HepG2 (cell line): ENCODE measurements at regions not wholly inside any gene's neighbourhood (a gene's known extent, or its start where the extent isn't known, plus 50 kb on each side); places are given as distances from the start of the nearest gene placed in this dataset.

Source experiments
- ATAC-seq: fragments of 200-7000 bp; cut with Tn5 transposase; 3 replicates; pipeline ENCODE4 v1.9.1; 2020; ENCODE audit warnings: mild to moderate bottlenecking, moderate library complexity
- BruUV-seq: library from RNA; stranded (reverse); fragments of 400-500 nt; replicated peaks from 2 replicates; lab custom pipeline; 2021; lab: Mats Ljungman, UMichigan
- CTCF ChIA-PET: fragments of 300-600 bp; formaldehyde crosslinking; extraction: SDS; loops from one replicate; lab custom pipeline; 2021; ENCODE audit warnings: low total read pairs, inconsistent platforms, low intra/inter-chr PET ratio; lab: Yijun Ruan, JAX
- POLR2A ChIA-PET: fragments of 350-600 bp; sonication (Branson Sonifier 250); formaldehyde crosslinking; loops from one replicate; lab custom pipeline; 2020; ENCODE audit warnings: antibody characterized with exemption, inconsistent platforms; lab: Yijun Ruan, JAX
- DNase-seq: peaks from one replicate; pipeline ENCODE4 v3.0.0-alpha.2; 2015; ENCODE audit warnings: low spot score
- FAIRE-seq: peaks from 3 replicates; lab custom pipeline; 2011; peaks lifted over from hg19 to GRCh38; lab: Jason Lieb, UNC
- H2AFZ ChIP-seq: one replicate; pipeline ENCODE4 v1.6.1; 2011; ENCODE audit warnings: low read length, inconsistent platforms
- H3K27ac ChIP-seq: fragments of 300-600 bp; 3 replicates; pipeline ENCODE4 v1.8.0; 2011; ENCODE audit warnings: mixed run types, mild to moderate bottlenecking, mixed read lengths, low read length, inconsistent platforms; ENCODE audit not compliant: insufficient read depth; ENCODE audit errors: extremely low read length
- H3K27me3 ChIP-seq, 2 experiments: fragments of 200-600 bp in 1 of 2; 2 replicates in 1 of 2; 3 replicates in 1 of 2; pipeline versions ENCODE4 v1.6.0 to v1.8.0; 2011; ENCODE audit warnings: low read length in 2 of 2, mild to moderate bottlenecking in 2 of 2, moderate library complexity in 2 of 2, inconsistent platforms in 1 of 2; ENCODE audit not compliant: insufficient read depth in 2 of 2, control insufficient read depth in 1 of 2
- H3K36me3 ChIP-seq, 2 experiments: fragments of 200-600 bp in 1 of 2; replicated peaks in 1 of 2; 2 replicates in 1 of 2; 3 replicates in 1 of 2; pipeline versions ENCODE4 v1.5.1 to v1.8.0; 2011; ENCODE audit warnings: low read length in 2 of 2, inconsistent platforms in 1 of 2; ENCODE audit not compliant: insufficient read depth in 2 of 2, control insufficient read depth in 1 of 2
- H3K4me1 ChIP-seq: 2 replicates; pipeline ENCODE4 v1.5.1; 2012; ENCODE audit warnings: low read length, inconsistent platforms; ENCODE audit not compliant: insufficient read depth
- H3K4me2 ChIP-seq: 2 replicates; pipeline ENCODE4 v1.6.0; 2011; ENCODE audit warnings: low read depth, low read length, inconsistent platforms
- H3K4me3 ChIP-seq, 3 experiments: fragments of 200-600 bp in 1 of 3; sonication (generic), shearing (Covaris generic) in 1 of 3; replicated peaks in 1 of 3; 2 replicates each; pipeline ENCODE4 v1.5.1; 2011 to 2016; ENCODE audit warnings: low read length in 3 of 3, inconsistent platforms in 2 of 3, low read depth in 2 of 3, mild to moderate bottlenecking in 2 of 3, control low read depth in 1 of 3, mixed read lengths in 1 of 3; ENCODE audit not compliant: insufficient read depth in 1 of 3
- H3K79me2 ChIP-seq: one replicate; pipeline ENCODE4 v1.6.1; 2011; ENCODE audit warnings: low read length, inconsistent platforms; ENCODE audit not compliant: insufficient read depth
- H3K9ac ChIP-seq: 2 replicates; pipeline ENCODE4 v1.6.0; 2011; ENCODE audit warnings: mild to moderate bottlenecking, low read depth, low read length, inconsistent platforms; ENCODE audit not compliant: insufficient read depth
- H3K9me3 ChIP-seq: 2 replicates; pipeline ENCODE4 v1.5.1; 2012; ENCODE audit warnings: mild to moderate bottlenecking, low read length
- H4K20me1 ChIP-seq: 2 replicates; pipeline ENCODE4 v1.6.0; 2011; ENCODE audit warnings: inconsistent platforms, mild to moderate bottlenecking, low read length, moderate library complexity; ENCODE audit not compliant: insufficient read depth
- ATF7 ChIP-seq, 2 experiments: fragments of 450-650 bp in 1 of 2; sonication (generic) in 1 of 2; formaldehyde crosslinking in 1 of 2; IDR thresholded peaks; 2 replicates each; pipeline versions ENCODE4 v1.4.0 to v1.6.1; 2016 to 2020; ENCODE audit warnings: antibody characterized with exemption in 1 of 2, mild to moderate bottlenecking in 1 of 2, missing genetic modification reagents in 1 of 2
- BRD4 ChIP-seq: sonication (generic); formaldehyde crosslinking; IDR thresholded peaks from 2 replicates; pipeline ENCODE4 v1.4.0; 2020; ENCODE audit warnings: missing genetic modification reagents
- CREB1 ChIP-seq, 2 experiments: fragments of 450-650 bp in 1 of 2; IDR thresholded peaks; 2 replicates each; pipeline ENCODE4 v1.6.1; 2016 to 2017; ENCODE audit warnings: control low read depth in 1 of 2, mild to moderate bottlenecking in 1 of 2, missing compliant biosample characterization in 1 of 2, missing genetic modification characterization in 1 of 2
- GZF1 ChIP-seq: sonication (generic); formaldehyde crosslinking; IDR thresholded peaks from 2 replicates; pipeline ENCODE4 v1.5.1; 2020; ENCODE audit warnings: mild to moderate bottlenecking, missing genetic modification reagents
- HOXA9 ChIP-seq: sonication (generic); formaldehyde crosslinking; IDR thresholded peaks from 2 replicates; pipeline ENCODE4 v1.8.1; 2022; ENCODE audit warnings: missing genetic modification reagents, mild to moderate bottlenecking, moderate library complexity, borderline replicate concordance
- NFATC3 ChIP-seq: sonication (generic); formaldehyde crosslinking; IDR thresholded peaks from 2 replicates; pipeline ENCODE4 v1.5.1; 2020; ENCODE audit warnings: mild to moderate bottlenecking, missing genetic modification reagents
- PTBP1 ChIP-seq: fragments of 200-400 bp; formaldehyde crosslinking; IDR thresholded peaks from 2 replicates; pipeline ENCODE4 v1.6.1; 2018; ENCODE audit warnings: low read length, low read depth; ENCODE audit not compliant: poor library complexity, severe bottlenecking
- RFX5 ChIP-seq: IDR thresholded peaks from 2 replicates; pipeline ENCODE4 v1.6.1; 2011; ENCODE audit warnings: low read depth, low read length, improper control_type of control experiment
- ZFP36 ChIP-seq: fragments of 150-350 bp; IDR thresholded peaks from 2 replicates; pipeline ENCODE4 v1.6.1; 2018; ENCODE audit warnings: borderline replicate concordance, low read length, low read depth; ENCODE audit not compliant: partially characterized antibody
- ZKSCAN8 ChIP-seq: IDR thresholded peaks from 2 replicates; pipeline ENCODE4 v1.6.1; 2016; ENCODE audit warnings: borderline replicate concordance, missing genetic modification reagents, missing compliant biosample characterization
- ZMYM2 ChIP-seq: sonication (generic); formaldehyde crosslinking; IDR thresholded peaks from 2 replicates; pipeline ENCODE4 v1.8.0; 2022; ENCODE audit warnings: mild to moderate bottlenecking, missing genetic modification reagents
- ZNF207 ChIP-seq: fragments of 450-650 bp; IDR thresholded peaks from 2 replicates; pipeline ENCODE4 v1.6.1; 2016; ENCODE audit warnings: antibody characterized with exemption, borderline replicate concordance
- ZNF234 ChIP-seq: sonication (generic); formaldehyde crosslinking; conservative IDR thresholded peaks from 2 replicates; pipeline ENCODE4 v1.5.1; 2020; ENCODE audit warnings: mild to moderate bottlenecking, missing genetic modification reagents
- WGBS: methylation state at CpG from one replicate; pipeline ENCODE4 v1.1.6; 2017; ENCODE audit warnings: low lambda C conversion rate; 5-methylcytosine and 5-hydroxymethylcytosine counted together
- in situ Hi-C: cut with HindIII; loops from 2 replicates; pipeline ENCODE4 v1.10.0; 2017; ENCODE audit warnings: low pct_unique_long_range_greater_than_20kb; ENCODE audit not compliant: extremely low pct_ligation_motif_present
- intact Hi-C: fragments of 100-400 bp; cut with micrococcal nuclease; formaldehyde crosslinking; loops from one replicate; pipeline ENCODE4 v1.10.0; 2022; ENCODE audit not compliant: unreplicated experiment
- TF ChIP-seq, protein P1 (sequence below): sonication (generic); formaldehyde crosslinking; IDR thresholded peaks from 2 replicates; pipeline ENCODE4 v1.5.0; 2020; ENCODE audit warnings: mild to moderate bottlenecking, missing genetic modification reagents

DNA sequence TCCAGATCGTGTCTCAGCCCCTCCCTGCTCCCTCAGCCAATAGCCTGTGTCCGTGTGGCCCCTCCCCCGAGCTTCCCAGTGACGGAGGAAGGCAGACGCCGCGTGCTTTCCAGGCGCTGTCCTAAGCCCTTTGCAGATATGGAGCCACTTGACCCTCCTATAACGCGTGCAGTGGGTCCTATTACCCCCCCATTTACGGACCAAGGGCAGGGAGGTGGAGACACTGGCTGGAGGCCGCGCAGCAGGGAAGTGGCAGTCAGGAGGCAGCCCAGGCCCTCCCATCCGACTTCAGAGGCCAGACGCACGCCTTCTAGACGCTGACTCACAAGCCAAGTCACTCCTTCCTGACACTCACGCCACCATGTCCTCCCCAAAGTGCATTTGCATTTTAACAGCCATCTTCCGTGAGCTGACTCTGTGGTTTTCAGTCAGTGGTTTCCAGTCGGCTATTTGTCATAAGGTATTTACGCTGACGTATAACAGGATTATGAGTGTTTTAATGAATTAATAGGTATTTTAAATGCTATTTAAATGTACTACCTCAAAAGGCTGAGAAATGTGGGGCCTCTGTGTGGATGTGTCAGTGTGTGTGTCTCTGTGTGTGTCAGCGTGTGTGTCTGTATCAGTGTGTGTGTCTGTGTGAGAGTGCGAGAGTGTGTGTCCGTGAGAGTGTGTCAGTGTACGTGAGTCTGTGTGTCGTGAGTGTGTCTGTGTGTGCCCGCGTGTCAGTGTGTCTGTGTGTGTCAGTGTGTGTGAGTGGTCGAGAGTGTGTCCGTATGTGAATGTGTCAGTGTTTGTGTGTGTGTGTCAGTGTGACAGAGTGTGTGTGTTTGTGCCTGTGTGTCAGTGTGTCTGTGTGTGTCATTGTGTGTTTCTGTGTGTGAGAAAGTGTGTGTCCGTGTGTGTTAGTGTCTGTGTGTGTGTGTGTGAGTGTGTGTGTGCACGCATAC is 92.0 kb upstream of the INSIG1 start:
- H3K27ac ChIP-seq = no peak overlapping the region
- H3K36me3 ChIP-seq = no peaks in the 10 kb centered on the region
- no peaks in the 10 kb centered on the region for H3K4me1 ChIP-seq
- H3K79me2 ChIP-seq = no peaks in the 10 kb centered on the region
- no peaks in the 10 kb centered on the region for H4K20me1 ChIP-seq
- in situ Hi-C loops (no loop called here), intact Hi-C loops (loop anchor here (2.0 kb wide), 1 partner anchor 55 kb away; no protein-coding TSS in a partner anchor)
- H3K4me2 ChIP-seq = no peak overlapping the region
- no peak overlapping the region for H2AFZ ChIP-seq
- H3K9me3 ChIP-seq = no peaks in the 10 kb centered on the region
- ChIA-PET CTCF (no interaction called here), POLR2A (no interaction called here)
- DNase-seq = no peak
- peaks cover 0 to 23% of the 10 kb centered on the region in 2 experiments; a peak in 3 of 5 replicates for H3K27me3 ChIP-seq
- H3K9ac ChIP-seq = no peak overlapping the region
- no peak for TF ChIP-seq ZMYM2 (CRISPR knock-in tag)
- 0 out of 2 replicates have a peak, but pooled peaks have one; percentile 32 for TF ChIP-seq ZNF207
- TF ChIP-seq GZF1 = no peak
- no peak overlapping the region for H3K4me3 ChIP-seq
- BruUV-seq = no TSS peak
- no peak for ATAC-seq
- no peak for FAIRE-seq
- 65% methylated on average over 33 of the region's 33 CpGs for WGBS

DNA sequence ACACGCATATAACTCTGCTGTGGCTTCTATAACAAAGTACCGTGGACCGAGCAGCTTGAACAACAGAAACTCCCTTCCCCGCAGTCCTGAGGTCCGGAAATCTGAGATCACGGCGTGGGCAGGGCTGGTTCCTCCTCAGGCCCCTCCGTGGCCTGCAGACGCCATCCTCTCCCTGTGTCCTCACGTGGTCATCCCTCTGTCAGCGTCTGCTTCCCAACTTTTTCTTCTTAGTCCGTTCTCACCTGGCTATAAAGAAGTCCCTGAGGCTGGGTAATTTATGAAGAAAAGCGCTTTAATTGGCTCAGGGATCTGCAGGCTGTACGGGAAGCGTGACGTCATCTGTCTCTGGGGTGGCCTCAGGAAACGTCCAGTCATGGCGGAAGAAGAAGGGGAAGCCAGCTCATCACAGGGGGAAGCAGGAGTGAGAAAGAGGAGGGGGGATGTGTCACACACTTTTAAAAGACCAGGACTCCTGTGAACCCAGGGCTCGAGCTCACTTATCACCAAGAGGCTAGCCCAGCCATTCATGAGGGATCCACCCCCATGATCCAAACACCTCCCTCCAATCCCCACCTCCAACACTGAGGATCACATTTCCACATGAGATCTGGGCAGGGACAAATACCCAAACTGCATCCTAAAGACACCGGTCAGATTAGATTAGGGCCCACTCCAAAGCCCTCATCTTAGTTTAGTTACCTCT is 91.2 kb upstream of the INSIG1 start:
- H3K27ac ChIP-seq = no peak overlapping the region
- H3K27me3 ChIP-seq = peaks cover 0 to 20% of the 10 kb centered on the region in 2 experiments; a peak in 3 of 5 replicates
- no peak for ATAC-seq
- in situ Hi-C loops = no loop called here
- POLR2A ChIA-PET = no interaction called here
- H3K9me3 ChIP-seq = no peaks in the 10 kb centered on the region
- no peaks in the 10 kb centered on the region for H4K20me1 ChIP-seq
- no peak overlapping the region for H3K9ac ChIP-seq
- no peak overlapping the region for H3K4me3 ChIP-seq
- H3K4me1 ChIP-seq = no peaks in the 10 kb centered on the region
- FAIRE-seq = no peak
- H3K4me2 ChIP-seq = no peak overlapping the region
- CTCF ChIA-PET = no interaction called here
- no peak overlapping the region for H2AFZ ChIP-seq
- no peaks in the 10 kb centered on the region for H3K79me2 ChIP-seq
- H3K36me3 ChIP-seq = no peaks in the 10 kb centered on the region
- intact Hi-C loops = no loop called here
- 41% methylated on average over 20 of the region's 20 CpGs for WGBS
- BruUV-seq = no TSS peak
- DNase-seq = no peak
- TF ChIP-seq BRD4 (CRISPR knock-in tag) (no peak), PTBP1 (no peak), ZKSCAN8 (CRISPR knock-in tag) (no peak), RFX5 (peak; percentile 88), HOXA9 (CRISPR knock-in tag) (no peak), ATF7 (IDR thresholded peaks at IDR 0.05) (peak; percentile 71; the same call in 1 of the 2 replicates), ATF7 (CRISPR knock-in tag; IDR thresholded peaks at IDR 0.05) (no peak), ZNF234 (CRISPR knock-in tag) (no peak), NFATC3 (CRISPR knock-in tag) (no peak), CREB1 (IDR thresholded peaks at IDR 0.05) (peak; percentile 89), CREB1 (CRISPR knock-in tag; IDR thresholded peaks at IDR 0.05) (no peak), ZFP36 (no peak)
- TF ChIP-seq, protein P1, sequence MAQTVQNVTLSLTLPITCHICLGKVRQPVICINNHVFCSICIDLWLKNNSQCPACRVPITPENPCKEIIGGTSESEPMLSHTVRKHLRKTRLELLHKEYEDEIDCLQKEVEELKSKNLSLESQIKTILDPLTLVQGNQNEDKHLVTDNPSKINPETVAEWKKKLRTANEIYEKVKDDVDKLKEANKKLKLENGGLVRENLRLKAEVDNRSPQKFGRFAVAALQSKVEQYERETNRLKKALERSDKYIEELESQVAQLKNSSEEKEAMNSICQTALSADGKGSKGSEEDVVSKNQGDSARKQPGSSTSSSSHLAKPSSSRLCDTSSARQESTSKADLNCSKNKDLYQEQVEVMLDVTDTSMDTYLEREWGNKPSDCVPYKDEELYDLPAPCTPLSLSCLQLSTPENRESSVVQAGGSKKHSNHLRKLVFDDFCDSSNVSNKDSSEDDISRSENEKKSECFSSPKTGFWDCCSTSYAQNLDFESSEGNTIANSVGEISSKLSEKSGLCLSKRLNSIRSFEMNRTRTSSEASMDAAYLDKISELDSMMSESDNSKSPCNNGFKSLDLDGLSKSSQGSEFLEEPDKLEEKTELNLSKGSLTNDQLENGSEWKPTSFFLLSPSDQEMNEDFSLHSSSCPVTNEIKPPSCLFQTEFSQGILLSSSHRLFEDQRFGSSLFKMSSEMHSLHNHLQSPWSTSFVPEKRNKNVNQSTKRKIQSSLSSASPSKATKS (CRISPR knock-in tag) = no peak
